PC-3 (cell line): ENCODE measurements at regions not wholly inside any gene's neighbourhood (a gene's known extent, or its start where the extent isn't known, plus 50 kb on each side); places are given as distances from the start of the nearest gene placed in this dataset.

Experiments used
- ATAC-seq: fragments of 200-7000 bp; cut with Tn5 transposase; 2 replicates; pipeline ENCODE4 v1.9.1; 2020; ENCODE audit warnings: mild to moderate bottlenecking, moderate library complexity
- BruUV-seq: library from RNA; stranded (reverse); fragments of 400-500 nt; replicated peaks from 2 replicates; lab custom pipeline; 2021; lab: Mats Ljungman, UMichigan
- CTCF ChIA-PET: fragments of 300-600 bp; sonication (Branson Sonifier 250); formaldehyde crosslinking; loops from one replicate; lab custom pipeline; 2022; ENCODE audit warnings: antibody characterized with exemption; lab: Charles Lee
- POLR2A ChIA-PET: fragments of 300-600 bp; sonication (Branson Sonifier 250); formaldehyde crosslinking; loops from one replicate; lab custom pipeline; 2022; ENCODE audit warnings: antibody characterized with exemption; ENCODE audit not compliant: unreplicated experiment; lab: Charles Lee
- DNase-seq: peaks from one replicate; pipeline ENCODE4 v3.0.0-alpha.2; 2015
- H2AFZ ChIP-seq: fragments of 300-600 bp; sonication (generic); 2 replicates; pipeline ENCODE4 v1.6.0; 2016; ENCODE audit warnings: antibody characterized with exemption, low read length
- H3F3A ChIP-seq: fragments of 300-600 bp; sonication (generic); one replicate; pipeline ENCODE4 v1.6.0; 2017; ENCODE audit warnings: antibody characterized with exemption, low read length, control low read depth, mild to moderate bottlenecking; ENCODE audit not compliant: unreplicated experiment
- H3K27ac ChIP-seq: fragments of 300-600 bp; sonication (generic); 2 replicates; pipeline ENCODE4 v1.5.1; 2016; ENCODE audit warnings: mild to moderate bottlenecking, low read length
- H3K27me3 ChIP-seq: fragments of 300-600 bp; sonication (generic); 2 replicates; pipeline ENCODE4 v1.6.1; 2016; ENCODE audit warnings: low read length, mixed read lengths
- H3K36me3 ChIP-seq: fragments of 300-600 bp; sonication (generic); 2 replicates; pipeline ENCODE4 v1.6.1; 2016; ENCODE audit warnings: low read depth, mixed run types, low read length, mixed read lengths
- H3K4me1 ChIP-seq: fragments of 300-600 bp; sonication (generic); 2 replicates; pipeline ENCODE4 v1.5.1; 2016; ENCODE audit warnings: low read length; ENCODE audit not compliant: insufficient read depth
- H3K4me2 ChIP-seq: fragments of 300-600 bp; sonication (generic); 2 replicates; pipeline ENCODE4 v1.6.0; 2016; ENCODE audit warnings: low read length
- H3K4me3 ChIP-seq: fragments of 300-600 bp; sonication (generic); 2 replicates; pipeline ENCODE4 v1.5.1; 2016; ENCODE audit warnings: mild to moderate bottlenecking, low read length, mixed read lengths
- H3K79me2 ChIP-seq: fragments of 300-600 bp; sonication (generic); 2 replicates; pipeline ENCODE4 v1.6.1; 2017; ENCODE audit warnings: low read length, mixed read lengths
- H3K9ac ChIP-seq: fragments of 300-600 bp; sonication (generic); 2 replicates; pipeline ENCODE4 v1.6.0; 2016; ENCODE audit warnings: mild to moderate bottlenecking, low read length
- H3K9me2 ChIP-seq: fragments of 300-600 bp; sonication (generic); replicated peaks from 2 replicates; pipeline ENCODE4 v1.6.1; 2016; ENCODE audit warnings: mixed run types, low read length, mixed read lengths
- H3K9me3 ChIP-seq: fragments of 300-600 bp; sonication (generic); 2 replicates; pipeline ENCODE4 v1.6.1; 2016; ENCODE audit warnings: low read length, mixed read lengths
- H4K20me1 ChIP-seq: fragments of 300-600 bp; sonication (generic); 2 replicates; pipeline ENCODE4 v1.6.1; 2016; ENCODE audit warnings: low read length, mixed read lengths
- EZH2 ChIP-seq: fragments of 300-600 bp; sonication (generic); IDR thresholded peaks from one replicate; pipeline ENCODE4 v1.6.1; 2017; ENCODE audit warnings: antibody characterized with exemption, mild to moderate bottlenecking, low read length; ENCODE audit not compliant: unreplicated experiment
- EZH2phosphoT487 ChIP-seq: fragments of 300-600 bp; sonication (generic); IDR thresholded peaks from 2 replicates; pipeline ENCODE4 v1.6.1; 2018; ENCODE audit warnings: mild to moderate bottlenecking, antibody characterized with exemption, low read length, borderline replicate concordance
- intact Hi-C: fragments of 100-400 bp; cut with micrococcal nuclease; formaldehyde crosslinking; loops from 2 replicates; pipeline ENCODE4 v1.9.0; 2023
- TF ChIP-seq, protein P1 (sequence below): fragments of 300-600 bp; sonication (generic); conservative IDR thresholded peaks from 2 replicates; pipeline ENCODE4 v1.5.1; 2017; ENCODE audit warnings: antibody characterized with exemption, low read depth, mild to moderate bottlenecking, low read length

GRCh38 chr4:176879380-176880116, 86.8 kb upstream of the VEGFC start:
- ChIA-PET CTCF (no interaction called here), POLR2A (interaction anchor here (0.6 kb wide), 1 partner anchor 91 kb away, joined by 3 read pairs; no protein-coding TSS in a partner anchor)
- ATAC-seq = no peak
- Histone ChIP-seq H3K4me3 (no peak overlapping the region), H3K9me2 (no peaks in the 10 kb centered on the region), H3K4me1 (peaks cover 29% of the 10 kb centered on the region), H3K79me2 (no peaks in the 10 kb centered on the region), H3K27ac (no peak overlapping the region), H3F3A (peaks cover 5% of the 10 kb centered on the region), H3K36me3 (no peaks in the 10 kb centered on the region), H3K9me3 (no peaks in the 10 kb centered on the region), H3K9ac (no peak overlapping the region), H3K27me3 (no peaks in the 10 kb centered on the region), H2AFZ (no peak overlapping the region), H4K20me1 (no peaks in the 10 kb centered on the region), H3K4me2 (no peak overlapping the region)
- no peak for DNase-seq
- no TSS peak for BruUV-seq
- TF ChIP-seq EZH2 (no peak), EZH2phosphoT487 (no peak)
- TF ChIP-seq, protein P1, sequence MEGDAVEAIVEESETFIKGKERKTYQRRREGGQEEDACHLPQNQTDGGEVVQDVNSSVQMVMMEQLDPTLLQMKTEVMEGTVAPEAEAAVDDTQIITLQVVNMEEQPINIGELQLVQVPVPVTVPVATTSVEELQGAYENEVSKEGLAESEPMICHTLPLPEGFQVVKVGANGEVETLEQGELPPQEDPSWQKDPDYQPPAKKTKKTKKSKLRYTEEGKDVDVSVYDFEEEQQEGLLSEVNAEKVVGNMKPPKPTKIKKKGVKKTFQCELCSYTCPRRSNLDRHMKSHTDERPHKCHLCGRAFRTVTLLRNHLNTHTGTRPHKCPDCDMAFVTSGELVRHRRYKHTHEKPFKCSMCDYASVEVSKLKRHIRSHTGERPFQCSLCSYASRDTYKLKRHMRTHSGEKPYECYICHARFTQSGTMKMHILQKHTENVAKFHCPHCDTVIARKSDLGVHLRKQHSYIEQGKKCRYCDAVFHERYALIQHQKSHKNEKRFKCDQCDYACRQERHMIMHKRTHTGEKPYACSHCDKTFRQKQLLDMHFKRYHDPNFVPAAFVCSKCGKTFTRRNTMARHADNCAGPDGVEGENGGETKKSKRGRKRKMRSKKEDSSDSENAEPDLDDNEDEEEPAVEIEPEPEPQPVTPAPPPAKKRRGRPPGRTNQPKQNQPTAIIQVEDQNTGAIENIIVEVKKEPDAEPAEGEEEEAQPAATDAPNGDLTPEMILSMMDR = no peak
- intact Hi-C loops = loop anchor here (5.0 kb wide), 2 partner anchors 48 to 382 kb away; no protein-coding TSS in a partner anchor

DNA sequence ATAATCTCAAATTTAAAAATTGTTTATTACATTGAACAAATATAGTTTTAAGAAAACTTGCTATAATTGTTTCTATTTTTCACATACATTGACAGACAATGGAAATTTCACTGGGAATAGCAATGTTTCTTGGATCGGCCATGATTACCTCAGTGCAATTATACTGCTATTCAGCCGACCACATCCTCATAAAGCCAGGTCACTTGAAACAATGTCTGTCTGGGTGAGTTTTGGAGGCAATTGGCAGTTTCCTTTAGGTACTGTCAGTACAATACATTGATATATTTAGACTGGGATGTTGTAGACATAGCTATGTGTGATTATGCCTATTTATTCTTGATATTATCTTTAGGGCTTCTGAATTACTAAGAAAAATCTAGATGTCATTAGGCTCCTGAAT, 89.5 kb upstream of the VEGFC start:
- intact Hi-C loops = loop anchor here (5.0 kb wide), 2 partner anchors 45 to 385 kb away; no protein-coding TSS in a partner anchor

More for the DNA sequence above, 89.5 kb upstream of the VEGFC start:
- no peaks in the 10 kb centered on the region for H3K9me2 ChIP-seq
- no peaks in the 10 kb centered on the region for H4K20me1 ChIP-seq
- ChIA-PET CTCF (no interaction called here), POLR2A (no interaction called here)
- TF ChIP-seq, protein P1 = no peak
- TF ChIP-seq EZH2 (no peak), EZH2phosphoT487 (no peak)
- 0 out of 2 replicates have a peak overlapping the region, but pooled peaks have one; percentile 24 for H2AFZ ChIP-seq
- H3K4me3 ChIP-seq = peak overlapping the region; percentile 47; the same call in 1 of the 2 replicates
- H3K79me2 ChIP-seq = peaks cover 6% of the 10 kb centered on the region; the same call in 1 of the 2 replicates
- ATAC-seq (no peak), DNase-seq (no peak)
- BruUV-seq = no TSS peak
- H3K4me2 ChIP-seq = peak overlapping the region; percentile 75
- peaks cover 44% of the 10 kb centered on the region for H3K4me1 ChIP-seq
- no peaks in the 10 kb centered on the region for H3K36me3 ChIP-seq
- H3K27ac ChIP-seq = peak overlapping the region; percentile 99
- H3K9me3 ChIP-seq = no peaks in the 10 kb centered on the region
- peak overlapping the region; percentile 84 for H3K9ac ChIP-seq
- peaks cover 5% of the 10 kb centered on the region for H3F3A ChIP-seq
- H3K27me3 ChIP-seq = no peaks in the 10 kb centered on the region
